Stimulated activated CD4-positive, alpha-beta T cell treated with anti-CD3 and anti-CD28 coated beads, Interleukin-1b, Interleukin-23, amount 100 ng/mL, for 24 hours (primary cell): ENCODE measurements at regions not wholly inside any gene's neighbourhood (a gene's known extent, or its start where the extent isn't known, plus 50 kb on each side); places are given as distances from the start of the nearest gene placed in this dataset.
"Not testable (repeated sequence)": the region's sequence is repeated elsewhere in the genome, so short reads cannot be mapped to it uniquely, and the experiment has no call there.

Source experiments
- DNase-seq, 4 experiments: peaks; one replicate each; pipeline ENCODE4 v3.0.0-alpha.2; 2020; ENCODE audit warnings: low read depth in 4 of 4, low spot score in 1 of 4

- no peak for DNase-seq
Observed at GRCh38 chr14:85125291-85125670, 404.7 kb upstream of the FLRT2 start.

GRCh38 chr14:85129921-85130320 is 400.0 kb upstream of the FLRT2 start:
- no peak for DNase-seq

- DNase-seq = no peak
Observed at GRCh38 chr14:85131226-85131922, 398.6 kb upstream of the FLRT2 start.

- no peak for DNase-seq
Observed at GRCh38 chr14:85142982-85143381, 387.0 kb upstream of the FLRT2 start.

- no peak for DNase-seq
Observed at GRCh38 chr14:85146779-85147178, 383.2 kb upstream of the FLRT2 start.

DNA sequence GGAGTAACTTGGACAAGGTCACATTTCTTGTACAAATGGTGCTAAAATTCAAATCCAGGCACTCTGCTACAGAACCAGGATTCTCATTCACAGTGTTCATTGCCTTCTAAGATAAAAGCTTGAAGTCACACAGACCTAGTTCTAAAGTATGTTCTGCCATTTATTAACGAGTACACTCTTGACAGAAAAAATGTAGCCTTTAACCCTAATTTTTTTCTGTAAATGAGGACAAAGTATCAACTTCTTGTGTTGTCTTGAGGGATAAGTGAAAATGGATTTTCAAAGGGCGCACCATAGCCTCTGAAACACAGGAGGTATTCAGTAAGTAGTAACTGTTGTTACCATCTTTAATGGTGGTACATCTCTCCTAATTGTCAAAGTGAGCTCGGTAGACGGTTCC is 379.8 kb upstream of the FLRT2 start:
- DNase-seq = no peak

DNA sequence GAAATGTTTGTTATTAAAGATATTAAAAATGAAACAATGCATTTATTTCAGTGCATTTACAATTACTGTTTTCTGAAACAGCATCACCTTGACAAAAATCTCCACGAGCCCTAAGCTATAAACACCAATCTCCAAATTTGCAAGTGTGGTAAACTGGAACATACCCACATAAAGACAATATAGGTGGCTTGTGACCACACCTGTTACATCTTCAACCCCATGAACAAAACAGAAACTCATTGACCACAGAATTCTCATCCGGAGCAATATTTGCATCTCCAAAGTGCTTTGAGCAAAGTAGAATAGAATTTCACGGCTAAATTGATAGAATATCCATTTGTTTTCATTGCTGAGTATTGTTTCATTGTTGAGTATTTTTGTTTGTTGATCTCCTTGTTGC is 375.2 kb upstream of the FLRT2 start:
- no peak for DNase-seq

GRCh38 chr14:85156319-85156718 is 373.6 kb upstream of the FLRT2 start:
- DNase-seq = no peak

GRCh38 chr14:85159726-85160125 is 370.2 kb upstream of the FLRT2 start:
- no peak for DNase-seq

GRCh38 chr14:85165094-85165493 is 364.9 kb upstream of the FLRT2 start:
- DNase-seq = no peak

GRCh38 chr14:85169381-85169780 is 360.6 kb upstream of the FLRT2 start:
- no peak for DNase-seq

GRCh38 chr14:85172290-85172689 is 357.7 kb upstream of the FLRT2 start:
- DNase-seq = no peak

DNA sequence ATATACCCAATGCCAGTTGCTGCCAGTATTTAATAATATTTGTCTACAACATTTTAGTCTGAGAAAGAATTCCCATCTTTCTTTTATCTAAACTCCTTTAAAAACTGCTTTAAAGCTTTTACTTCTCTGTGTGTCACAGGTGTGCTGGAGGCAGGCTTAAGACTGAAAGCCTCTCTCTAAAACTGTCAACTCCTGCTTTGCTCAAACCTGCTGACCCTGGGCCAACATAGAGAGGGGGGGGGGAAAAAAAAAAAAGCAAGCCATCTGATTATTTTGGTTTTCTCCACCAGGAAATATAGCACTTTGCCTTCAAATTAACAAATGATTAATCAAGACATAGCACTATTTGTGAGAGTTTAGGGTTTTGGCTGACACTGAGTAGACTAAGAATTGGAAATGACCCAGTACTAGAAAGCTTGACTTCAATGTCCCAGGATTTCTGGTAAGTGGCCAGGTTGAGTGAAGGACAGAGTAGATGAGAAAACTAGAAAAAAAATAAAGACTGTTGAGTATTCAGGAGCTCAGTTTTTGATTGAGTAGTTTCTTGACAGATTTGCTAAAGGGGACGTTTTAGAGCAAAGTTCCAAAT is 357.0 kb upstream of the FLRT2 start:
- DNase-seq = no peak

- no peak for DNase-seq
Observed at GRCh38 chr14:85175556-85175955, 354.4 kb upstream of the FLRT2 start.

GRCh38 chr14:85178864-85179263 is 351.1 kb upstream of the FLRT2 start:
- DNase-seq = no peak

GRCh38 chr14:85180876-85181275 is 349.1 kb upstream of the FLRT2 start:
- no peak for DNase-seq

DNA sequence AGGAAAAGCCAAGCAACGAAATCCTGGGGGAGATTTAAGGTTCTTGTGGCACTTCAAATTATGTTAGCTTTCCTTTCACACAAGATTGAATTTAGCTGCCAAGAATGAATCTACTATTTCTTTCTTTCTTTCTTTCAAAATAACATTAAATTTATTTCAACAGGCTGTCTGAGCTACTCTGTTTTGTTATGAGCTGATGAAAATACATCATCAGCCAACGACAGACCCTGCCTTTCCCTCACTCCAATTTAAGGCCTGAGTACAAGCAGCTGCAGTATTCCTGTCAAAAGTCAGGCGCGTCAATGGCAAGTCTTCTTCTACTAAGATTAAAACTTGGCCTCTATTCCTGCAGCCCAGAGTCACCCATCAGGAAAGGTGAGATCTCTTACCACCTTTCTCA is 347.7 kb upstream of the FLRT2 start:
- no peak for DNase-seq

GRCh38 chr14:85186082-85186481 is 343.9 kb upstream of the FLRT2 start:
- no peak for DNase-seq

GRCh38 chr14:85187521-85187920 is 342.4 kb upstream of the FLRT2 start:
- no peak for DNase-seq

DNA sequence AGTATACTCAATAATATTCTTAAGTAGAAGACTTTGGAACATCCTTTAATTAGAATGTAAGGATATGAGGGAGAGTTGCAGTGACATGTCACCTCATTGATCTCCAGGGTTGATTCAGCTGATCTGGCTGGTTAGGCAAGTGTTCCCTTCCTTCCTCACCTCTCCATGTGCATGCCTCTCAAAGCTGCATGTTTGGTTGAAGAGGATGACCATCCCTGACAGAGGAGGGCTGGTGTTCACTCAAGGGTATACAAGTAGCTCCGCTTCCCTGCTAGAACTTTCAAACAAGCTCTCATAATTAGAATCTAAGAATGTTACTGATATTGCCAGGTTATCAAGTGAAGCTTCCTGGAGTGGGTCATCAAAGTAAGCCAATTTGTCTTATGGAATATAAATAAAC is 341.1 kb upstream of the FLRT2 start:
- DNase-seq = no peak

GRCh38 chr14:85189253-85189652 is 340.7 kb upstream of the FLRT2 start:
- not testable (repeated sequence) for DNase-seq

DNA sequence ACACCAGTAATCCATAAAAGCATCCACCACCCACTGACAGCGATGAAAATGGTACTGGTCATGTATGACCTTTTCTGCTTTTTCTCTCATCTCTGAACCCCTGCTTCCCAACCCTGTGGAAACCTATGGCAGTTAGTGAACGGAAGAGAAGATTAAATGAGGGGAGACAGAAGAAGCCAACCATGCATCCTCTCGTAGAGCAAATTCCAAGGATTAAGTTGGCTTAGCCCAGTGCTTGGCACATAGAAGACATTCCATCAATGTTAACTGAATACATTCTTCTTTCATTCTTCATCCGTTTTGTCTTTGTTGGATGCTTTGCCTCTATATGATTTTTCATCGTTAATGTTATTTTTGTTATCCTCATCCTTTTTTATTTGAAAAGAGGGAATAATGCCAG is 339.7 kb upstream of the FLRT2 start:
- DNase-seq = no peak

DNA sequence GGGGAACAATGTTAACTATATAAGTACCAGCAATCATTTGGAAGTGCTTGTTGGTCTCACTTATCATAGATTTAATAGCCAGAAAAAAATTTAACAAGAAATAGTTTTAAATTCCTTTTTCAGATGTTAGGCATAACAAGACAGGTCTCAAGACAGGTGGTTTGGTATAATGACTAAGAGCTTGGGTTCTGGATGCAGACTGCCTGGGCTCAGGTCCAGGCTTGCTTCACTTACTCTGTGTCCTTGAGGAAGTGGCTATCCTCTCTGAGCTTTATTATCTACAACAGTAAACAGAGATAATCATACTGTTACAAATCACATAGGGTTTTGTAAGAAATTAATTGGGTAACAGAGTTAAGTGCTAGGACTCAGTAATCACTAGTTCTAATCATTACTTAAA is 338.0 kb upstream of the FLRT2 start:
- no peak for DNase-seq
